Transverse colon (tissue), 3 donors: ENCODE measurements at regions not wholly inside any gene's neighbourhood (a gene's known extent, or its start where the extent isn't known, plus 50 kb on each side); places are given as distances from the start of the nearest gene placed in this dataset.

Source experiments
- EP300 ChIP-seq: sonication (generic); formaldehyde crosslinking; IDR thresholded peaks from one replicate; pipeline ENCODE4 v1.6.1; 2017; ENCODE audit warnings: antibody characterized with exemption, low read depth
- POLR2A ChIP-seq: fragments of 450-650 bp; IDR thresholded peaks from one replicate; pipeline ENCODE4 v1.6.1; 2016; ENCODE audit warnings: antibody characterized with exemption, mild to moderate bottlenecking, moderate library complexity
- TF ChIP-seq, protein P1 (sequence below), 5 experiments: fragments of 200-600 bp in 3 of 5; fragments of 450-650 bp in 2 of 5; sonication (generic) in 3 of 5; IDR thresholded peaks; 1 replicate in 2 of 5; 2 replicates in 3 of 5; pipeline ENCODE4 v1.5.1; 2016 to 2017; ENCODE audit warnings: antibody characterized with exemption in 5 of 5, inconsistent platforms in 3 of 5, mild to moderate bottlenecking in 2 of 5, moderate library complexity in 1 of 5

DNA sequence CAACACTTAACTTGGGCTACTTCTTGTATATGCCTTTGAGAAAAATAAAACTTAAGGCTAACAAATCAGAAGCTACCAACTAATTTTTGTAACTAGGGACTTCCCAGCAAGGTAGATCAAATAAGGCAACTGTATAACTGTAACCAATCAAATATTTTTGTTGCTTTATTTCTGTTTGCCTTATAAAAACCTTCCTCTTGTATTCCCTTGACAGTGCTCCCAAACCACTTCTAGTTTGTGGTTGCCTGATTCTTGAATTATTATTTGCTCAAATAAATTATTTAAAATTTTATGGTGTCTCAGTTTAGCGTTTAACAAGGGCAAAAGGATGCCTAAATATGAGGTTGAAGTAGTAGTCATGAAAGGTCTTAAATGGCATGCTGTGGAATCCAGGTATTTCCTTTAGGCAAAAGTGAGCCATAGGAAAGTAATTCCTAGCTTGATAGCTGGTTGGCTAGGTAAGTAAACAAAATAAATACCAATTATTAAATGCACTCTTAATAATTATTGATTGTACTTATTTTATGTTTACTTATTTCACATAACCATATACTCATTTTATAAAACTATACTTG is 632.6 kb downstream of the RPL10L start:
- TF ChIP-seq, protein P1, sequence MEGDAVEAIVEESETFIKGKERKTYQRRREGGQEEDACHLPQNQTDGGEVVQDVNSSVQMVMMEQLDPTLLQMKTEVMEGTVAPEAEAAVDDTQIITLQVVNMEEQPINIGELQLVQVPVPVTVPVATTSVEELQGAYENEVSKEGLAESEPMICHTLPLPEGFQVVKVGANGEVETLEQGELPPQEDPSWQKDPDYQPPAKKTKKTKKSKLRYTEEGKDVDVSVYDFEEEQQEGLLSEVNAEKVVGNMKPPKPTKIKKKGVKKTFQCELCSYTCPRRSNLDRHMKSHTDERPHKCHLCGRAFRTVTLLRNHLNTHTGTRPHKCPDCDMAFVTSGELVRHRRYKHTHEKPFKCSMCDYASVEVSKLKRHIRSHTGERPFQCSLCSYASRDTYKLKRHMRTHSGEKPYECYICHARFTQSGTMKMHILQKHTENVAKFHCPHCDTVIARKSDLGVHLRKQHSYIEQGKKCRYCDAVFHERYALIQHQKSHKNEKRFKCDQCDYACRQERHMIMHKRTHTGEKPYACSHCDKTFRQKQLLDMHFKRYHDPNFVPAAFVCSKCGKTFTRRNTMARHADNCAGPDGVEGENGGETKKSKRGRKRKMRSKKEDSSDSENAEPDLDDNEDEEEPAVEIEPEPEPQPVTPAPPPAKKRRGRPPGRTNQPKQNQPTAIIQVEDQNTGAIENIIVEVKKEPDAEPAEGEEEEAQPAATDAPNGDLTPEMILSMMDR (IDR thresholded peaks at IDR 0.05): no peak
- TF ChIP-seq POLR2A: no peak
- TF ChIP-seq EP300: no peak
